Activated CD4-positive, alpha-beta T cell treated with anti-CD3 and anti-CD28 coated beads for 1 hour (primary cell): ENCODE measurements at regions not wholly inside any gene's neighbourhood (a gene's known extent, or its start where the extent isn't known, plus 50 kb on each side); places are given as distances from the start of the nearest gene placed in this dataset.

ENCODE experiments used
- DNase-seq: peaks from one replicate; pipeline ENCODE4 v3.0.0-alpha.2; 2020

GRCh38 chr3:153680526-153680925, 440.7 kb upstream of the ARHGEF26 start:
- DNase-seq, result no peak

GRCh38 chr3:153681057-153681456, 440.1 kb upstream of the ARHGEF26 start:
- no peak for DNase-seq

GRCh38 chr3:153688301-153689120, 432.7 kb upstream of the ARHGEF26 start:
- no peak for DNase-seq

GRCh38 chr3:153693207-153693606, 428.0 kb upstream of the ARHGEF26 start:
- no peak for DNase-seq

GRCh38 chr3:153702106-153702505, 419.1 kb upstream of the ARHGEF26 start:
- DNase-seq, result no peak

DNA sequence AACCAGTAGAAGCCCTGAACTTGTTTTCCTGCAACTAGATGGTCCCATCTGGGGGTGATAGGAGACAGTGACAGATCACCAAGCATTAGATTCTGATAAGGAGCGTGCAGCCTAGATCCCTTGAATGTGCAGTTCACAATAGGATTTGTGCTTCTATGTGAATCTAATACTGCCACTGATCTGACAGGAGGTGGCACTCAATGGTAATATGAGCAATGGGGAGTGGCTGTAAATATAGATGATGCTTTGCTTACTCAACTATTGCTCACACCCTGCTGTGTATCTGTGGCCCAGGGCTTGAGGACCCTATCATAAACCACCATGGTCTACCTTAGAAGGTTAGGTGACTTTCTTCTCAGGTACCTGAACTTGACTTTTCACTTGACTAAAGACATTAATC, 417.1 kb upstream of the ARHGEF26 start:
- DNase-seq, result no peak

- no peak for DNase-seq
These were observed 414.5 kb upstream of the ARHGEF26 start for GRCh38 chr3:153706706-153707105.

DNA sequence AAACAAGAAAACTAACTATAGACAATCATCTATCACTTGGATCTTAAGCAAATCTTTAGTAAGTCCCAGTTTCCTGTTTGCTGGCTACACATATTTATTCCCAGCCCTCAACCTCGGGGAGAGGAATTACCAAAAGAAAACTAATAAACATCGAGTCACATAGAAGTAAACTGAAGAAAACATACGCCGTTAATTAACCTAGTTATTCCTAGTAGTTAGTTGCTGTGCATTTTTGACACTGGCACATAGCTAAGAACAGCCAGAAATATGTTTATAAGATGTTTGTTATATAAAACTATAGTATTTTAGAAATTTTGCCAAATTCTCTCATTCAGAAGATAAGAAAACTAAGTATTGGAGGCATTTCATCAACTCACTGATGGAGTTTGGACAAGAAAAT, 407.2 kb upstream of the ARHGEF26 start:
- no peak for DNase-seq

GRCh38 chr3:153714588-153715290, 406.5 kb upstream of the ARHGEF26 start:
- no peak for DNase-seq

DNA sequence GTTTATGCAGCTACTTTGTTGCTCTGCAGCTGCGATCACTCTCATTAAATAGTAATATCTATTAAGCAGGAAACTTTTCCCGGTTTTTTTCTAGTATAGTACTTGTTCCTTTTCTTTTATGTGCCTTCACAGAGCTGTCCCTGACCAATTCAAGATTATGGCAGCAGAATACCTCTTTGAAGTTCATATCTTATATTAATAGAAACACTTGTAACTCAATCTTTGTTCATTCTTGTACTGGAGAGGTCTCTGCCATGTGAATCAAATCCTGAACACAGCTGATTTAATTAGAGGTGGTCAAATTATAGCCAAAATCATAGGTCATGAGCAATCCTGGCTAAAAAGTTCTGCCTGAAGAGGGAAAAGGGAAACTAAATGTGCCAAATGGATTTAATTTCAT, 399.0 kb upstream of the ARHGEF26 start:
- no peak for DNase-seq

DNA sequence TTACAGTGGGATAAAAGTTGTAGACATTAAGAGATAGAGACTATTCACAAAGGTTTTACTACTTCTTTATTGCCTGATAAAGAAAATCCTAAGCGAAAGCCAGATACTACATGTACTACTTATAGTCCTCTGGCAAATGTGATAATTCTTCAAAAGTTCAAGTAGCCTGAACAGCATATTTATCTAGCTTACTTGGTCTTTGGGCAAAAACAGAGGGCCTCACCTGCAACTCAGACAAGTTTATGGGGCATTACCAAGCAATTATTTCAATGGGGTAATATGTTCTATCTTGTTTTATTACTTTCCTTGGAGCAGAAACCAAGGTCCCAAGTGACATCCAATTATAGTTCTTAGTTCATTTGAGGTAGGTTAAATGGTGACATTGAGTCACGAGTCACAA, 390.1 kb upstream of the ARHGEF26 start:
- DNase-seq, result no peak

- DNase-seq, result no peak
These were observed 386.2 kb upstream of the ARHGEF26 start for GRCh38 chr3:153734777-153735551.

DNA sequence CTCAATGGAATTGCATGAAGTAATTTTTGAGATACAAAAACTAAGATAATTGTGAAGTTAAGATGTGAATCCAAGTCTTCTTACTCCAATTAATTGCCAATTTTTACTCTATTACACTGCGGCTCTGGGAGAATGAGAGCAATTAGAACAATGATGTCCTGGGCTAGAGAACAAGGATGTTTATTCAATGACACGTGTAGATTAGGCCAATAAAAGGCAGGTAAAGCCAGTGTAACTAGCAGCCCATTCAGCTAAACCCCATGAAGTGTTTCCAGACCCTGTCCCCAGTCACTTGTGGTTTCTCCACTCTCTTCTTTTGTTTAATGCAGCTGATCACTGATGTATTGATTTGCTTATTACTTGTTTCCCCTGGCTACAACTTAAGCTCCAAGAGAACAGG, 381.1 kb upstream of the ARHGEF26 start:
- DNase-seq, result no peak

GRCh38 chr3:153744889-153745288, 376.3 kb upstream of the ARHGEF26 start:
- DNase-seq, result no peak

DNA sequence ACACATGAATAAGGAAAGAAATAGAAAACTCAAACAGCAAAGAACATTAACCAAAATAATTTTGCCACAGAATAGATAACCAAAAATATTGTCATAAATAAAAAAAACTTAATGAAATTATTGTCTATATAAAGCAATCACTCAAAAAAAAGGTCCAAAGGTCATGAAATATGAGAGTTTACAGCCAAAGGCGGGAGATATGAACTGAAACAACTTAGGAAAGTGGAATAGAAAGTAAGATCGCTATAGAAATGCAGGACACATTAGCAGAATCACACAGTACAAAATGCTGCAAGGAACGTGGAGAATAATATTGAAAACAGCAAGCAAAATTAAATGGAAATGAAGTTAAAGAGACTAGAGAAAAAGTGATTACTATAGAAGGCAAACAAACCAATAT, 375.0 kb upstream of the ARHGEF26 start:
- no peak for DNase-seq

GRCh38 chr3:153749070-153749610, 372.1 kb upstream of the ARHGEF26 start:
- no peak for DNase-seq

- no peak for DNase-seq
These were observed 368.7 kb upstream of the ARHGEF26 start for GRCh38 chr3:153752405-153753027.

GRCh38 chr3:153753035-153753434, 368.2 kb upstream of the ARHGEF26 start:
- DNase-seq, result no peak

GRCh38 chr3:153756816-153757215, 364.4 kb upstream of the ARHGEF26 start:
- DNase-seq, result no peak

DNA sequence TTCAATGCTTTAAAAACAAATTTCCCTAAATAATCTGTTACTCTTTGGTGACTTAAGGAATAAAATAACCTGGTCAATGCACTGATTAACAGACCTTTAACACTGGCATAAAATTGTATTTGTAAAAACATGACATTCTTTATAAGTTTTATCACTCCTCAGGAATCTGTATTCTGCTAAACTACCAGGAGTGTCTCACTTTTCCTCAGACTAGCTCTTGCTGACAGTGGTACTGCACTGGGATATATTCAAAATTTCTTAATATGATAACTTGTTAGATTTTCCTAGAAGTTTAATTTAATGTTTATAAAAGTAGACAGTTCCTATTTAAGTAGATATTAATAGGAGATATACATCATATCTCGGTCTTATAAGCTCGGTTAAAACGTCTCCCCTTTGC, 363.4 kb upstream of the ARHGEF26 start:
- no peak for DNase-seq

GRCh38 chr3:153760948-153761347, 360.2 kb upstream of the ARHGEF26 start:
- DNase-seq, result no peak

DNA sequence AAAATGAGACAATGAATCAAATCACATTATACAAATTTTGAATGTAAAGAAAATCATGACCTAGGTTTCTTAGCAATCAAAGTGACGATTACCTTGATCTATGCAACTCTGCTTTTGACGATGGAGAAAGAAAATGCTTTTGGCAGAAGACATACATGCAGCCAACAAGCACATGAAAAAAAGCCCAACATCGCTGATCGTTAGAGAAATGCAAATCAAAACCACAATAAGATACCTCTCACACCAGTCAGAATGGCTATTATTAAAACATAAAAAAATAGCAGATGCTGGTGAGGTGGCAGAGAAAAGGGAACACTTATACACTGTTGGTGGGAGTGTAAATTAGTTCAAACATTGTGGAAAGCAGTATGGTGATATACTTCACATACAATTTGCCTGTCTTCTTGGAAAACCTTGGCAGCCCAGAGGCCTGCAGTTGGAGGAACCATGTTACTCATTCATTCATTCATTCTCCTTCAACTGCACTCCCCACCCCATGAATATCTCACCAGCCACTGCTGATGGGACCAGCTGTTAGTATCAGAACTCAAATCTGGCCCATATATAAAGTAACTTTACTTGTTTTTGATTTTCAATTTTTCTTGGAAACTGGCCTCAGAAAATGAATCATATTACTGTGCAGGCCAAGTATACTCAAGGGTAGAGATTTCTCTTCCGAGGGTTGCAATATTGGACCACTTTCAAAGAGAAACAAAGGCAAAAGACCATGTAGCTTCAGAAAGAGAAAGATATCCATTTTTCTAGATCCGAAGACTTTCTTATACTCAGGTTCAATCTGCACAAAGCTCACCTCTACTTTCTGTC, 358.6 kb upstream of the ARHGEF26 start:
- DNase-seq, result no peak
